ENCODE measurements at regions not wholly inside any gene's neighbourhood (a gene's known extent, or its start where the extent isn't known, plus 50 kb on each side); places are given as distances from the start of the nearest gene placed in this dataset.
"Not testable (repeated sequence)": the region's sequence is repeated elsewhere in the genome, so short reads cannot be mapped to it uniquely, and the experiment has no call there.

- in situ Hi-C loops (cut with MboI; ENCODE audit: low sequenced_read_pairs): no loop called here
These were observed 1705.5 kb upstream of the PIK3C3 start for GRCh38 chr18:40249390-40250080.

GRCh38 chr18:40245612-40246011 lies 1709.4 kb upstream of the PIK3C3 start:
- in situ Hi-C loops (cut with MboI; ENCODE audit: low sequenced_read_pairs): not testable (repeated sequence)

GRCh38 chr18:40243607-40244006 lies 1711.4 kb upstream of the PIK3C3 start:
- in situ Hi-C loops (cut with MboI; ENCODE audit: low sequenced_read_pairs): no loop called here

GRCh38 chr18:40235836-40236235 lies 1719.2 kb upstream of the PIK3C3 start:
- in situ Hi-C loops (cut with MboI; ENCODE audit: low sequenced_read_pairs): no loop called here

- in situ Hi-C loops (cut with MboI; ENCODE audit: low sequenced_read_pairs): no loop called here
These were observed 1719.7 kb upstream of the PIK3C3 start for GRCh38 chr18:40235323-40235722.

- in situ Hi-C loops (cut with MboI; ENCODE audit: low sequenced_read_pairs): no loop called here
These were observed 1721.0 kb upstream of the PIK3C3 start for GRCh38 chr18:40233931-40234616.

- in situ Hi-C loops (cut with MboI; ENCODE audit: low sequenced_read_pairs): no loop called here
These were observed 1732.3 kb upstream of the PIK3C3 start for GRCh38 chr18:40222776-40223175.

GRCh38 chr18:40216856-40217255 lies 1738.2 kb upstream of the PIK3C3 start:
- in situ Hi-C loops (cut with MboI; ENCODE audit: low sequenced_read_pairs): no loop called here

GRCh38 chr18:40215979-40216378 lies 1739.1 kb upstream of the PIK3C3 start:
- in situ Hi-C loops (cut with MboI; ENCODE audit: low sequenced_read_pairs): no loop called here

GRCh38 chr18:40210696-40211095 lies 1744.3 kb upstream of the PIK3C3 start:
- in situ Hi-C loops (cut with MboI; ENCODE audit: low sequenced_read_pairs): no loop called here

- in situ Hi-C loops (cut with MboI; ENCODE audit: low sequenced_read_pairs): no loop called here
These were observed 1746.1 kb upstream of the PIK3C3 start for GRCh38 chr18:40208958-40209357.

- in situ Hi-C loops (cut with MboI; ENCODE audit: low sequenced_read_pairs): no loop called here
These were observed 1757.3 kb upstream of the PIK3C3 start for GRCh38 chr18:40197711-40198110.

GRCh38 chr18:40186677-40187076 lies 1768.4 kb upstream of the PIK3C3 start:
- in situ Hi-C loops (cut with MboI; ENCODE audit: low sequenced_read_pairs): no loop called here

- in situ Hi-C loops (cut with MboI; ENCODE audit: low sequenced_read_pairs): no loop called here
These were observed 1775.1 kb upstream of the PIK3C3 start for GRCh38 chr18:40179729-40180461.

GRCh38 chr18:40168026-40168425 lies 1787.0 kb upstream of the PIK3C3 start:
- in situ Hi-C loops (cut with MboI; ENCODE audit: low sequenced_read_pairs): no loop called here

- in situ Hi-C loops (cut with MboI; ENCODE audit: low sequenced_read_pairs): no loop called here
These were observed 1791.8 kb upstream of the PIK3C3 start for GRCh38 chr18:40163254-40163653.

GRCh38 chr18:40160361-40160760 lies 1794.7 kb upstream of the PIK3C3 start:
- in situ Hi-C loops (cut with MboI; ENCODE audit: low sequenced_read_pairs): no loop called here

GRCh38 chr18:40159141-40160017 lies 1795.7 kb upstream of the PIK3C3 start:
- in situ Hi-C loops (cut with MboI; ENCODE audit: low sequenced_read_pairs): no loop called here

- in situ Hi-C loops (cut with MboI; ENCODE audit: low sequenced_read_pairs): no loop called here
These were observed 1797.9 kb upstream of the PIK3C3 start for GRCh38 chr18:40157120-40157519.

GRCh38 chr18:40152859-40153258 lies 1802.2 kb upstream of the PIK3C3 start:
- in situ Hi-C loops (cut with MboI; ENCODE audit: low sequenced_read_pairs): no loop called here

GRCh38 chr18:40148960-40149359 lies 1806.1 kb upstream of the PIK3C3 start:
- in situ Hi-C loops (cut with MboI; ENCODE audit: low sequenced_read_pairs): no loop called here

All from HL-60/S4 treated with retinoic acid at 250 ng/mL for 4 days and 3 days (cell line).